ENCODE measurements at regions not wholly inside any gene's neighbourhood (a gene's known extent, or its start where the extent isn't known, plus 50 kb on each side); places are given as distances from the start of the nearest gene placed in this dataset.

- Histone ChIP-seq H3K27ac (ENCODE audit: low read depth, low read length) (no peak overlapping the region), H2BK12ac (ENCODE audit: low read depth, low read length) (0 out of 2 replicates have a peak overlapping the region, but pooled peaks have one; percentile 4), H4K5ac (ENCODE audit: insufficient read length, low read depth, low read length) (no peak overlapping the region), H3K18ac (ENCODE audit: extremely low read depth, low read length) (no peak overlapping the region), H3K79me2 (ENCODE audit: control insufficient read depth in 1 of 2, insufficient read depth in 2 of 2, low read length in 2 of 2) (no peaks in the 10 kb centered on the region), H4K91ac (replicated peaks; ENCODE audit: insufficient read length, low read length) (no peak overlapping the region), H3K23ac (ENCODE audit: insufficient read length) (no peak overlapping the region), H3K4ac (replicated peaks; ENCODE audit: insufficient read length, low read depth, low read length) (no peak overlapping the region), H2BK120ac (replicated peaks; ENCODE audit: low read depth, low read length) (no peak overlapping the region), H3K4me3 (ENCODE audit: extremely low read depth in 1 of 4, insufficient read depth in 2 of 4, low read depth in 3 of 4, low read length in 4 of 4) (no peak overlapping the region), H2AK5ac (ENCODE audit: low read depth, low read length) (no peak overlapping the region), H3K9ac (replicated peaks in 1 of 4; ENCODE audit: extremely low read depth in 1 of 4, low read depth in 3 of 4, low read length in 3 of 4) (no peak overlapping the region), H2BK5ac (ENCODE audit: low read depth, low read length) (no peak overlapping the region), H4K8ac (ENCODE audit: extremely low read depth, insufficient read depth, low read length) (no peak overlapping the region), H3K56ac (replicated peaks; ENCODE audit: insufficient read length, low read depth, low read length) (no peak overlapping the region), H3K36me3 (ENCODE audit: control insufficient read depth in 2 of 4, insufficient read depth in 4 of 4, low read length in 3 of 4) (no peaks in the 10 kb centered on the region), H3K4me1 (replicated peaks in 1 of 4; ENCODE audit: control insufficient read depth in 3 of 4, insufficient read depth in 4 of 4, low read length in 3 of 4) (peaks cover 0 to 15% (median 8%) of the 10 kb centered on the region in 4 experiments; a peak in 5 of 7 replicates), H2BK20ac (ENCODE audit: low read length) (no peak overlapping the region), H2BK15ac (ENCODE audit: low read length) (peak overlapping the region; percentile 9; the same call in 1 of the 2 replicates), H4K20me1 (replicated peaks in 1 of 2; ENCODE audit: control insufficient read depth in 1 of 2, insufficient read depth in 2 of 2, low read length in 2 of 2) (no peaks in the 10 kb centered on the region), H3K4me2 (ENCODE audit: insufficient read depth in 1 of 2, low read depth in 2 of 2, low read length in 2 of 2) (no peak overlapping the region), H3K79me1 (ENCODE audit: low read depth, low read length) (no peaks in the 10 kb centered on the region), H3K9me3 (ENCODE audit: insufficient read depth in 2 of 2, low read depth in 1 of 2, low read length in 1 of 2) (no peaks in the 10 kb centered on the region), H3K27me3 (replicated peaks in 1 of 4; ENCODE audit: control insufficient read depth in 3 of 4, extremely low read depth in 1 of 4, insufficient read depth in 3 of 4, low read length in 3 of 4) (peaks cover 0 to 12% (median 2%) of the 10 kb centered on the region in 4 experiments; a peak in 2 of 7 replicates), H2AFZ (ENCODE audit: low read length) (no peak overlapping the region), H3K14ac (ENCODE audit: insufficient read length) (no peak overlapping the region), H3K23me2 (ENCODE audit: low read depth, low read length) (no peaks in the 10 kb centered on the region)
- POLR2A ChIA-PET (ENCODE audit: partially characterized antibody) = interaction anchor here (0.7 to 2.0 kb wide), 2 partner anchors 23 to 25 kb away, joined by 3 to 4 read pairs; no protein-coding TSS in a partner anchor
- FAIRE-seq = no peak
- WGBS, 2 experiments (ENCODE audit: extremely low coverage in 1 of 2, insufficient coverage in 1 of 2, insufficient read length in 1 of 2, insufficient replicate concordance in 2 of 2, low coverage in 1 of 2, low lambda C conversion rate in 2 of 2, missing lambda C conversion rate in 1 of 2) = 89% methylated on average over 10 of the region's 11 CpGs; no CpG with 5 or more reads in 1 of the 2 experiments
- TF ChIP-seq RFX5 (IDR thresholded peaks at IDR 0.05; ENCODE audit: borderline replicate concordance, low read depth, low read length) (no peak), HDAC2 (IDR thresholded peaks at IDR 0.05; ENCODE audit: borderline replicate concordance in 1 of 2, low read depth in 2 of 2, low read length in 2 of 2) (no peak), SRF (IDR thresholded peaks at IDR 0.05; ENCODE audit: low read depth, low read length) (no peak), CREB1 (IDR thresholded peaks at IDR 0.05) (no peak), JUND (IDR thresholded peaks at IDR 0.05; ENCODE audit: low read length) (no peak), TAF7 (optimal IDR thresholded peaks at IDR 0.05; ENCODE audit: borderline replicate concordance, low read depth, low read length) (no peak), SUZ12 (IDR thresholded peaks at IDR 0.05; ENCODE audit: low read length) (0 out of 2 replicates have a peak, but pooled peaks have one; percentile 23), NANOG (IDR thresholded peaks at IDR 0.05; ENCODE audit: insufficient read depth, low read depth, low read length, poor library complexity, severe bottlenecking) (no peak)
- CTCF ChIA-PET (ENCODE audit: partially characterized antibody) = interaction anchor here (0.8 to 3.8 kb wide), 14 partner anchors 10 to 355 kb away, joined by 3 to 16 read pairs (median 3); no protein-coding TSS in a partner anchor
- DNase-seq (ENCODE audit: low read depth in 1 of 2, low spot score in 2 of 2) = no peak
Measured at GRCh38 chr1:10860682-10861081, 64.2 kb upstream of the CASZ1 start.

All from H1 (cell line).